ENCODE measurements at regions not wholly inside any gene's neighbourhood (a gene's known extent, or its start where the extent isn't known, plus 50 kb on each side); places are given as distances from the start of the nearest gene placed in this dataset.
"Not testable (repeated sequence)": the region's sequence is repeated elsewhere in the genome, so short reads cannot be mapped to it uniquely, and the experiment has no call there.

- no peak for DNase-seq (ENCODE audit: low read depth, low spot score)
These were observed 425.8 kb upstream of the MDFIC2 start for GRCh38 chr3:70738291-70738681.

- DNase-seq (ENCODE audit: low read depth, low spot score), result no peak
These were observed 425.3 kb upstream of the MDFIC2 start for GRCh38 chr3:70737666-70738290.

- DNase-seq (ENCODE audit: low read depth, low spot score), result no peak
These were observed 423.6 kb upstream of the MDFIC2 start for GRCh38 chr3:70736009-70736408.

- no peak for DNase-seq (ENCODE audit: low read depth, low spot score)
These were observed 422.3 kb upstream of the MDFIC2 start for GRCh38 chr3:70734756-70735155.

- DNase-seq (ENCODE audit: low read depth, low spot score), result no peak
These were observed 418.6 kb upstream of the MDFIC2 start for GRCh38 chr3:70731046-70731445.

- no peak for DNase-seq (ENCODE audit: low read depth, low spot score)
These were observed 417.4 kb upstream of the MDFIC2 start for GRCh38 chr3:70729845-70730244.

- DNase-seq (ENCODE audit: low read depth, low spot score), result no peak
These were observed 415.9 kb upstream of the MDFIC2 start for GRCh38 chr3:70728311-70728710.

- no peak for DNase-seq (ENCODE audit: low read depth, low spot score)
These were observed 414.5 kb upstream of the MDFIC2 start for GRCh38 chr3:70726961-70727360.

GRCh38 chr3:70726096-70726938, 413.9 kb upstream of the MDFIC2 start:
- DNase-seq (ENCODE audit: low read depth, low spot score), result no peak

- no peak for DNase-seq (ENCODE audit: low read depth, low spot score)
These were observed 409.6 kb upstream of the MDFIC2 start for GRCh38 chr3:70722018-70722417.

GRCh38 chr3:70716832-70717231, 404.4 kb upstream of the MDFIC2 start:
- no peak for DNase-seq (ENCODE audit: low read depth, low spot score)

GRCh38 chr3:70712449-70713082, 400.1 kb upstream of the MDFIC2 start:
- no peak for DNase-seq (ENCODE audit: low read depth, low spot score)

- no peak for DNase-seq (ENCODE audit: low read depth, low spot score)
These were observed 391.1 kb upstream of the MDFIC2 start for GRCh38 chr3:70703305-70704102.

- DNase-seq (ENCODE audit: low read depth, low spot score), result no peak
These were observed 389.7 kb upstream of the MDFIC2 start for GRCh38 chr3:70702132-70702531.

- DNase-seq (ENCODE audit: low read depth, low spot score), result no peak
These were observed 372.3 kb upstream of the MDFIC2 start for GRCh38 chr3:70684701-70685100.

- DNase-seq (ENCODE audit: low read depth, low spot score), result not testable (repeated sequence)
These were observed 363.4 kb upstream of the MDFIC2 start for GRCh38 chr3:70675810-70676209.

- DNase-seq (ENCODE audit: low read depth, low spot score), result no peak
These were observed 346.3 kb upstream of the MDFIC2 start for GRCh38 chr3:70658513-70659310.

- DNase-seq (ENCODE audit: low read depth, low spot score), result no peak
These were observed 345.0 kb upstream of the MDFIC2 start for GRCh38 chr3:70657454-70657853.

GRCh38 chr3:70647823-70648222, 335.4 kb upstream of the MDFIC2 start:
- no peak for DNase-seq (ENCODE audit: low read depth, low spot score)

GRCh38 chr3:70647094-70647493, 334.7 kb upstream of the MDFIC2 start:
- no peak for DNase-seq (ENCODE audit: low read depth, low spot score)

- DNase-seq (ENCODE audit: low read depth, low spot score), result no peak
These were observed 334.2 kb upstream of the MDFIC2 start for GRCh38 chr3:70646635-70647034.
